A172 (cell line): ENCODE measurements at regions not wholly inside any gene's neighbourhood (a gene's known extent, or its start where the extent isn't known, plus 50 kb on each side); places are given as distances from the start of the nearest gene placed in this dataset.

ENCODE experiments used
- DNase-seq: peaks from one replicate; pipeline ENCODE4 v3.0.0-alpha.2; 2015; ENCODE audit warnings: low spot score

GRCh38 chr15:62773369-62774165 lies 269.0 kb upstream of the TPM1 start:
- no peak for DNase-seq

GRCh38 chr15:62775932-62776331 lies 266.6 kb upstream of the TPM1 start:
- DNase-seq, result no peak

- peak; percentile 57 for DNase-seq
Measured at GRCh38 chr15:62777671-62778070, 264.9 kb upstream of the TPM1 start.

- peak; percentile 54 for DNase-seq
Measured at GRCh38 chr15:62779036-62779770, 263.3 kb upstream of the TPM1 start.

GRCh38 chr15:62779899-62780298 lies 262.6 kb upstream of the TPM1 start:
- no peak for DNase-seq

GRCh38 chr15:62781081-62781497 lies 261.5 kb upstream of the TPM1 start:
- no peak for DNase-seq

- DNase-seq, result peak; percentile 80
Measured at GRCh38 chr15:62782071-62782841, 260.3 kb upstream of the TPM1 start.

GRCh38 chr15:62782896-62783295 lies 259.7 kb upstream of the TPM1 start:
- DNase-seq, result no peak

GRCh38 chr15:62783303-62783957 lies 259.1 kb upstream of the TPM1 start:
- DNase-seq, result peak; percentile 68

GRCh38 chr15:62785881-62786828 lies 256.4 kb upstream of the TPM1 start:
- no peak for DNase-seq

GRCh38 chr15:62787401-62787800 lies 255.1 kb upstream of the TPM1 start:
- DNase-seq, result no peak

- DNase-seq, result no peak
Measured at GRCh38 chr15:62788224-62788623, 254.3 kb upstream of the TPM1 start.

- DNase-seq, result no peak
Measured at GRCh38 chr15:62790546-62790945, 252.0 kb upstream of the TPM1 start.

- DNase-seq, result no peak
Measured at GRCh38 chr15:62791694-62792093, 250.9 kb upstream of the TPM1 start.

- DNase-seq, result peak; percentile 33
Measured at GRCh38 chr15:62792986-62793751, 249.4 kb upstream of the TPM1 start.

- no peak for DNase-seq
Measured at GRCh38 chr15:62793752-62794144, 248.8 kb upstream of the TPM1 start.

- DNase-seq, result no peak
Measured at GRCh38 chr15:62795171-62795570, 247.4 kb upstream of the TPM1 start.

- DNase-seq, result no peak
Measured at GRCh38 chr15:62795700-62796695, 246.5 kb upstream of the TPM1 start.

- DNase-seq, result no peak
Measured at GRCh38 chr15:62797171-62797570, 245.4 kb upstream of the TPM1 start.
